ENCODE measurements at regions not wholly inside any gene's neighbourhood (a gene's known extent, or its start where the extent isn't known, plus 50 kb on each side); places are given as distances from the start of the nearest gene placed in this dataset.

DNA sequence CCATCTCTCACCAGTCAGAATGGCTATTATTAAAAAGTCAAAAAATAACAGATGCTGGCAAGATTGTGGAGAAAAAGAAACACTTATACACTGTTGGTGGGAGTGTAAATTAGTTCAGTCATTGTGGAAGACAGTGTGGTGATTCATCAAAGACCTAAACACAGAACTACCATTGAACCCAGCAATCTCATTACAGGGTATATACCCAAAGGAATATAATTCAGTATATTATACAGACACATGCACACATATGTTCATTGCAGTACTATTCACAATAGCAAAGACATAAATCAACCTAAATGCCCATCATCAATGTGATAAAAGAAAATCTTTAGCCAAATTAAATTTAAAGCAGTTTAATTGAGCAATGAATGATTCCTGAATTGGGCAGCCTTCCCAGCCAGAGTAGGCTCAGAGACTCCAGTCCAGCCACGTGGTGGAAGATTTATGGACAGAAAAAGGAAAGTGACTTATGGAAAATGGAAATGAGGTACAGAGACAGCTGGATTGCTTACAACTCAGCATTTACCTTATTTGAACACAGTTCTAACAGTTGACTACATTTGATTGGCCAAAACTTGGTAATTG is 377.1 kb upstream of the SLC39A10 start:
- Histone ChIP-seq H3K4me3 (ENCODE audit: low read depth, low read length, poor library complexity, severe bottlenecking) (no peak overlapping the region), H2AFZ (ENCODE audit: low read length) (no peak overlapping the region), H3K79me2 (ENCODE audit: insufficient read depth, low read depth, low read length) (no peaks in the 10 kb centered on the region), H3K36me3 (ENCODE audit: insufficient read depth, low read length) (no peaks in the 10 kb centered on the region), H3K9me2 (ENCODE audit: insufficient read depth, low read length) (no peaks in the 10 kb centered on the region), H3K4me1 (ENCODE audit: insufficient read depth, low read length, poor library complexity, severe bottlenecking) (no peaks in the 10 kb centered on the region), H4K20me1 (ENCODE audit: insufficient read depth, low read length) (no peaks in the 10 kb centered on the region), H3K4me2 (ENCODE audit: low read length) (no peak overlapping the region), H3K27ac (ENCODE audit: low read depth, low read length, poor library complexity, severe bottlenecking) (no peak overlapping the region), H3K9me3 (ENCODE audit: low read length) (no peaks in the 10 kb centered on the region)
- no TSS peak for BruUV-seq (replicated peaks)
- ChIA-PET POLR2A (no interaction called here), CTCF (ENCODE audit: unreplicated experiment) (no interaction called here)
- intact Hi-C loops (cut with micrococcal nuclease; ENCODE audit: unreplicated experiment): no loop called here
- TF ChIP-seq, protein P1, sequence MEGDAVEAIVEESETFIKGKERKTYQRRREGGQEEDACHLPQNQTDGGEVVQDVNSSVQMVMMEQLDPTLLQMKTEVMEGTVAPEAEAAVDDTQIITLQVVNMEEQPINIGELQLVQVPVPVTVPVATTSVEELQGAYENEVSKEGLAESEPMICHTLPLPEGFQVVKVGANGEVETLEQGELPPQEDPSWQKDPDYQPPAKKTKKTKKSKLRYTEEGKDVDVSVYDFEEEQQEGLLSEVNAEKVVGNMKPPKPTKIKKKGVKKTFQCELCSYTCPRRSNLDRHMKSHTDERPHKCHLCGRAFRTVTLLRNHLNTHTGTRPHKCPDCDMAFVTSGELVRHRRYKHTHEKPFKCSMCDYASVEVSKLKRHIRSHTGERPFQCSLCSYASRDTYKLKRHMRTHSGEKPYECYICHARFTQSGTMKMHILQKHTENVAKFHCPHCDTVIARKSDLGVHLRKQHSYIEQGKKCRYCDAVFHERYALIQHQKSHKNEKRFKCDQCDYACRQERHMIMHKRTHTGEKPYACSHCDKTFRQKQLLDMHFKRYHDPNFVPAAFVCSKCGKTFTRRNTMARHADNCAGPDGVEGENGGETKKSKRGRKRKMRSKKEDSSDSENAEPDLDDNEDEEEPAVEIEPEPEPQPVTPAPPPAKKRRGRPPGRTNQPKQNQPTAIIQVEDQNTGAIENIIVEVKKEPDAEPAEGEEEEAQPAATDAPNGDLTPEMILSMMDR (conservative IDR thresholded peaks at IDR 0.05; ENCODE audit: low read length): no peak
- no peak for TF ChIP-seq EZH2phosphoT487 (IDR thresholded peaks at IDR 0.05; ENCODE audit: borderline replicate concordance, low read depth, low read length)
- no peak for DNase-seq (ENCODE audit: low spot score)

DNA sequence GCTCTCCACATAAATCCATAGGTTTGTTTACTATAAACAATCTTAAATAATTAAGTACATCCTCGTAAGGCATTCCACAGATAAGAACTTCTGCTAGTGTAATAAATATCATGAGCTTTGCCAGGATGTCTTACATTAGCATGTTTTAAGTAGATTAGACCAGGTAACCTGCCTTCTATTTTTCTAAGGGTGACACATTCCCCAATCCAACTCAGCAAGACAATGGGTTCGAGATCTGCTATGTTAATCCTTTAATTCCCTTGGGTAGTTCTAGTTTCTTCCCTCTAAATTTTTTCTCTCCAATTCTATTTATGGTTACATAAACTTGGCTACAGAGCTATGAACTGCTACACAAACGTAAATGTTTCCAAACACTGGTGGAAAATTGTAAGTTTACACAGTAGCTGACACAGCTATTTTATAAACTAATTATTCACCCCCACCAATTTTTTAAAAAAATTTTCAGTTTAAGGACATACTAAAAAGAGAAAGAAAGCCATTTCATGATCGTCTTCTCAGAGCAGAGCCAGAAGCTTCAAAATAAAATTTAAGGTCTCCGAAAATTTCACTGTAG is 386.5 kb upstream of the SLC39A10 start:
- DNase-seq (ENCODE audit: low spot score): no peak
- Histone ChIP-seq H3K36me3 (ENCODE audit: insufficient read depth, low read length) (no peaks in the 10 kb centered on the region), H3K9me2 (ENCODE audit: insufficient read depth, low read length) (no peaks in the 10 kb centered on the region), H3K4me1 (ENCODE audit: insufficient read depth, low read length, poor library complexity, severe bottlenecking) (no peaks in the 10 kb centered on the region), H3K79me2 (ENCODE audit: insufficient read depth, low read depth, low read length) (no peaks in the 10 kb centered on the region), H4K20me1 (ENCODE audit: insufficient read depth, low read length) (no peaks in the 10 kb centered on the region), H3K9me3 (ENCODE audit: low read length) (no peaks in the 10 kb centered on the region), H3K4me3 (ENCODE audit: low read depth, low read length, poor library complexity, severe bottlenecking) (no peak overlapping the region), H3K4me2 (ENCODE audit: low read length) (no peak overlapping the region), H3K27ac (ENCODE audit: low read depth, low read length, poor library complexity, severe bottlenecking) (no peak overlapping the region), H2AFZ (ENCODE audit: low read length) (no peak overlapping the region)
- ChIA-PET CTCF (ENCODE audit: unreplicated experiment) (no interaction called here), POLR2A (interaction anchor here (0.7 to 1.1 kb wide), 2 partner anchors 220 to 1470 kb away, joined by 3 to 4 read pairs; no protein-coding TSS in a partner anchor)
- no TSS peak for BruUV-seq (replicated peaks)
- TF ChIP-seq, protein P1 (conservative IDR thresholded peaks at IDR 0.05; ENCODE audit: low read length): no peak
- no peak for TF ChIP-seq EZH2phosphoT487 (IDR thresholded peaks at IDR 0.05; ENCODE audit: borderline replicate concordance, low read depth, low read length)
- intact Hi-C loops (cut with micrococcal nuclease; ENCODE audit: unreplicated experiment): no loop called here

DNA sequence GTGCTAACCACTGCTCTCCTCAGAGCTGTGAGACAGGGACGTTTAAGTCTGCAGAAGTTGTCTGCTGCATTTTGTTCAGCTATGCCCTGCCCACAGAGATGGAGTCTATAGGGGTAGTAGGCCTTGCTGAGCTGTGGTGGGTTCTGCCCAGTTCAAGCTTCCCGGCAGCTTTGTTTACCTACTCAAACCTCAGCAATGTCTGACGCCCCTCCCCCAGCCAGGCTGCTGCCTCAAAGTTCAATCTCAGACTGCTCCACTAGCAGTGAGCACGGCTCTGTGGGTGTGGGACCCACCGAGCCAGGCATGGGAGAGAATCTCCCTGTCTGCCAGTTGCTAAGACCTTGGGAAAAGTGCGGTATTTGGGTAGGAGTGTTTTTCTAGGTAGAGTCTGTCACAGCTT is 387.8 kb upstream of the SLC39A10 start:
- Histone ChIP-seq H4K20me1 (ENCODE audit: insufficient read depth, low read length) (no peaks in the 10 kb centered on the region), H3K27ac (ENCODE audit: low read depth, low read length, poor library complexity, severe bottlenecking) (no peak overlapping the region), H3K9me2 (ENCODE audit: insufficient read depth, low read length) (no peaks in the 10 kb centered on the region), H2AFZ (ENCODE audit: low read length) (no peak overlapping the region), H3K36me3 (ENCODE audit: insufficient read depth, low read length) (no peaks in the 10 kb centered on the region), H3K4me2 (ENCODE audit: low read length) (no peak overlapping the region), H3K4me3 (ENCODE audit: low read depth, low read length, poor library complexity, severe bottlenecking) (no peak overlapping the region), H3K79me2 (ENCODE audit: insufficient read depth, low read depth, low read length) (no peaks in the 10 kb centered on the region), H3K4me1 (ENCODE audit: insufficient read depth, low read length, poor library complexity, severe bottlenecking) (no peaks in the 10 kb centered on the region), H3K9me3 (ENCODE audit: low read length) (no peaks in the 10 kb centered on the region)
- BruUV-seq (replicated peaks): no TSS peak
- ChIA-PET CTCF (ENCODE audit: unreplicated experiment) (no interaction called here), POLR2A (interaction anchor here (0.6 kb wide), 1 partner anchor 117 kb away, joined by 3 read pairs; no protein-coding TSS in a partner anchor)
- TF ChIP-seq, protein P1 (conservative IDR thresholded peaks at IDR 0.05; ENCODE audit: low read length): no peak
- TF ChIP-seq EZH2phosphoT487 (IDR thresholded peaks at IDR 0.05; ENCODE audit: borderline replicate concordance, low read depth, low read length): no peak
- intact Hi-C loops (cut with micrococcal nuclease; ENCODE audit: unreplicated experiment): no loop called here
- DNase-seq (ENCODE audit: low spot score): no peak
